K562 (cell line): ENCODE measurements at regions not wholly inside any gene's neighbourhood (a gene's known extent, or its start where the extent isn't known, plus 50 kb on each side); places are given as distances from the start of the nearest gene placed in this dataset.

Experiments used
- CTCF ChIP-seq, 3 experiments: IDR thresholded peaks in 2 of 3; conservative IDR thresholded peaks in 1 of 3; 2 replicates each; pipeline ENCODE4 v1.5.1; 2011 to 2012; ENCODE audit warnings: low read length in 3 of 3, mild to moderate bottlenecking in 3 of 3, control low read depth in 2 of 3, improper control_type of control experiment in 1 of 3, inconsistent platforms in 1 of 3, low read depth in 1 of 3, mixed read lengths in 1 of 3, moderate library complexity in 1 of 3; ENCODE audit not compliant: insufficient read depth in 2 of 3
- GTF2A2 ChIP-seq: IDR thresholded peaks from 2 replicates; pipeline ENCODE4 v1.6.1; 2016; ENCODE audit warnings: mild to moderate bottlenecking, missing genetic modification characterization, missing compliant biosample characterization
- HCFC1 ChIP-seq: IDR thresholded peaks from 2 replicates; pipeline ENCODE4 v1.6.1; 2012; ENCODE audit warnings: low read depth, low read length, improper control_type of control experiment
- KDM1A ChIP-seq, 2 experiments: fragments of 450-650 bp; IDR thresholded peaks; 2 replicates each; pipeline ENCODE4 v1.6.1; 2016; ENCODE audit warnings: mild to moderate bottlenecking in 2 of 2
- MCM3 ChIP-seq: fragments of 450-650 bp; IDR thresholded peaks from 2 replicates; pipeline ENCODE4 v1.6.1; 2016
- POLR2A ChIP-seq: fragments of 450-650 bp; conservative IDR thresholded peaks from 2 replicates; pipeline ENCODE4 v1.6.1; 2016
- POLR2AphosphoS5 ChIP-seq: IDR thresholded peaks from 2 replicates; pipeline ENCODE4 v1.6.1; 2011; ENCODE audit warnings: mild to moderate bottlenecking, low read depth, low read length, moderate library complexity; ENCODE audit not compliant: control insufficient read depth, insufficient read depth
- RBBP5 ChIP-seq: fragments of 200-600 bp; sonication (generic); IDR thresholded peaks from 2 replicates; pipeline ENCODE4 v1.6.1; 2012; ENCODE audit warnings: borderline replicate concordance, mild to moderate bottlenecking, low read length, control low read depth, inconsistent platforms; ENCODE audit not compliant: insufficient read depth, poor library complexity, severe bottlenecking
- RHOXF2B ChIP-seq: fragments of 250-450 bp; sonication (Bioruptor Pico); conservative IDR thresholded peaks from 2 replicates; pipeline ENCODE4 v1.5.1; 2021
- SMC3 ChIP-seq: conservative IDR thresholded peaks from 2 replicates; pipeline ENCODE4 v1.6.1; 2011; ENCODE audit warnings: low read depth, low read length, improper control_type of control experiment; ENCODE audit not compliant: insufficient read depth
- ZNF24 ChIP-seq: fragments of 450-650 bp; IDR thresholded peaks from 2 replicates; pipeline ENCODE4 v1.6.1; 2016
- ZZZ3 ChIP-seq: fragments of 450-650 bp; IDR thresholded peaks from 2 replicates; pipeline ENCODE4 v1.6.1; 2016; ENCODE audit warnings: antibody characterized with exemption, mild to moderate bottlenecking, moderate library complexity

- no peak for TF ChIP-seq HCFC1
- TF ChIP-seq KDM1A (IDR thresholded peaks at IDR 0.05): no peak
- no peak for TF ChIP-seq SMC3
- TF ChIP-seq ZZZ3: no peak
- no peak for TF ChIP-seq RBBP5
- no peak for TF ChIP-seq RHOXF2B (CRISPR knock-in tag)
- TF ChIP-seq ZNF24: no peak
- TF ChIP-seq GTF2A2 (tag): no peak
- TF ChIP-seq POLR2A: no peak
- TF ChIP-seq CTCF (IDR thresholded peaks at IDR 0.05 in 2 of 3, conservative IDR thresholded peaks at IDR 0.05 in 1 of 3; ENCODE audit: insufficient read depth in 2 of 3, low read depth in 1 of 3, low read length in 3 of 3): no peak
- no peak for TF ChIP-seq MCM3
- no peak for TF ChIP-seq POLR2AphosphoS5
Measured at GRCh38 chr17:72462407-72462806, 341.6 kb downstream of the SOX9 start.
